ENCODE measurements at regions not wholly inside any gene's neighbourhood (a gene's known extent, or its start where the extent isn't known, plus 50 kb on each side); places are given as distances from the start of the nearest gene placed in this dataset.
A peak's percentile ranks its signal among the peaks of the same experiment; 100 is the strongest.
"Not testable (repeated sequence)": the region's sequence is repeated elsewhere in the genome, so short reads cannot be mapped to it uniquely, and the experiment has no call there.

DNA sequence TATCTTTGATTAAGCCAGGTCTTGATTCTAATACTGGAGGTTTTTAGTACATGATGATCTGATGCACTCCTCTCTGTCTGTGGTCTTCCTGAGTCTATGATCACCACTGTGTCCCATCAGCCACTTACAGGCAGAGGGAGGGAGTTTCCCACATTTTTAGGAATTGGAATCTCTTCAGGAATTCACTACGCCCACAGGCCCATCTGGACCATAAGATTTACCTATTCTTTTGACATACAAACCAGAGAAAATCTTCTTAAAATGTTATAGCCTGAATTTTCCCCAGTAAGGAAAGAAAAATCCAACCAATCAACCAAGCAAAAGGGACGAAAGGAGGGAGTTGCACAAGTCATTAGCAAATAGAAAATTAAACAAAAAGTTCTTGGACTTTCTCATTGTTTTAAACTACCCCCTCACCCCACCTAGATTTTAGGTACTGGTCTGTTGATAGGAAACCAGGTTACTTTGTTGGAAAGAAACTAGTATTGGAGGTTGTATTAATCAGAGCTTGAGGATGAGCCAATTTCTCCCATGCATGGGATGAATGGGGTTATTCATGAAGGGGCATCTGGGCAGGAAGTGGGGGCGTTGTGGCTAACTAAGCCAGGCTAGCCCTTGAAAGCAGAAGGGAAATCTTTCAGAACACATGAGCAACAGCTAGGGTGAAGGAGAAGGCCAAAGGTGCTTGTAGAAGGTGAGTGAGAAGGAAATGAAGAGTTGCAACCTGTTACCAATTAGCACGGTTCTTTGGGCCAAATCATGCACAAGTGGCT, 328.2 kb upstream of the MEX3C start:
- DNase-seq = no peak

DNA sequence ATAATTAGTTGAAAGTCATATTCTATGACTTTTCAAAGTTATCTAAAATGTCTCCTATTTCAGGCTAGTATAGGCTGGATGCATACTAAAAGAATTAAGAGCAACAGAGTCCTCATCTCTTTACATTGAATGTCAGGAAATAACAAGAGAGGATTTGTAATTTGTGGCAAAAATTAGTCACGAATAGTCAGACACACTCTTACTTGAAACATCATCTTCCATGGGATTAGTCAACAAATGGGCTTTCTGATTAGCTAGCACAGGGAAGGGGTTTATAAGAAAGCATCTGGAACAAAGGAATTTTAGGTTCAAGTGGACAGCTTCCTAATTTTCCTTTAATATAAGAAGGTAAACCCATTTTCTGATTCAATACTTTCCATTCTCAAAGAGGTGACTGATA, 330.3 kb upstream of the MEX3C start:
- no peak for DNase-seq

DNA sequence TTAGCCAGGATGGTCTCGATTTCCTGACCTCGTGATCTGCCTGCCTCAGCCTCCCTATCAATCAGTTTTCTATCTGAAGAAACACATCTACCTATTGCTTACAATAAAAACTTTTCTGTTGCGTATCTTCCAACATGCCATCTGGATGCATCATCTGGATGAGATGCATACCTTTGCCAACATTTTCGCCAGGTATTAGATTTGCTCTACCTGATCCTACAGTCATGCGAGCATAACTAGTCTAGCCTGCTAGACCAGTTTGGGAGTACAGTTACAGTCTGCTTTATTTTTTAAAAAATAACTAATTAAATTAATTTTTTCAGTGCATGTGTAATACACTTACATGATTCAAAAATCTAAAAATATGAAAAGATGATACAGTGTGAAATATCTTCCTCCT, 334.0 kb upstream of the MEX3C start:
- DNase-seq = no peak

DNA sequence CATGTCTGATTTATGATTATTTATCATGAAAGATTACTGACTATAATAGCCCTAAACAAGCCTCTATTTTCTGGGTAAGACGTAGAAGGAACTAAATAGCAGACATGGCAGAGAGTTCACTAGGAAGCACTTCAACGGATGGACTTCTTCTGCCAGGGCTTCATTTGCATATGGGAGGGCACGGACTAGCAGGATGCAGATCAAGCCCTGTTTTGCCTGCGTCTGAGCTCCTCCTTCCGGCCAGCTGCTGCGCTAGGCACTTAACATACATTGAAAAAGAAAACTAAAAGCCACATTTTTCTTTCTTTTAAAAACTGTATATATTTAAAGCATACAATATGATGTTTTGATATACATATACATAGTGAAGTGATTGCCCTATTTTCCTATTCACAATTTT, 340.0 kb upstream of the MEX3C start:
- DNase-seq = peak; percentile 19

DNA sequence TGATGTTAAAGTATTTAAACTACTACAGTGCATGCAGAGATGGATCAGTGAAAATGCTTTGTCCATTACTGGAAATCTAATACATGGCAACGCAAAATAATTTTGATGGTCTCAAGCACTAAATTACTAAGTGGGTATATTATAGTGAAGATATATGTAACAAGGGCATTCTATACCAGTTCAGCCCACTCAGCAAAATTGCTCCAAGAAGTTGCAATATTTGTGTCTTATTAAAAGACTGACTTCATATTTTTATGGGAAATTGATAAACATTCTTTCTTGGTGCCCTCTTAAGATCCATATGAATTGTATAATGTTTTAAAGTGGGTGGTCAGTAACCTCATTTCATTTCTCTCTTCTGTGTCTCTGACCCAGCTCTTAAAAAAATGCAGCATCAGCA, 343.1 kb upstream of the MEX3C start:
- DNase-seq = no peak

DNA sequence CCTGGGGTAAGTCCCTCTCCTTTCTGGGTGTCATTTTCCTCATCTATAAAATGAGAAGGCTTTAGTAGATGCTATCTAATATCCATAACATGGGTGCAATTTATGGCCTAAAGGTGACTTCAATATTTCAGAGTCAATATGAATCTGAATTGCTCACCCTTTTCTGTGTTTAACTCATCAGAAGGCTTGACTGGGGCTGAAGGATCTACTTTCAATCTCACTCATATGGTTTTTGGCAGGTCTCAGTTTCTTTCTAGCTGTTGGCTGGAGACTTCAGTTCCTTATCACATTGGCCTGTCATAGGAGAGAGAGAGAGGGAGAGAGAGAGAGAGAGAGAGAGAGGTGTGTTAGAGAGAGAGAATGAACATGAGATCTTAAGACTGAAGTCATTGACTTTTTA, 343.7 kb upstream of the MEX3C start:
- DNase-seq = no peak

DNA sequence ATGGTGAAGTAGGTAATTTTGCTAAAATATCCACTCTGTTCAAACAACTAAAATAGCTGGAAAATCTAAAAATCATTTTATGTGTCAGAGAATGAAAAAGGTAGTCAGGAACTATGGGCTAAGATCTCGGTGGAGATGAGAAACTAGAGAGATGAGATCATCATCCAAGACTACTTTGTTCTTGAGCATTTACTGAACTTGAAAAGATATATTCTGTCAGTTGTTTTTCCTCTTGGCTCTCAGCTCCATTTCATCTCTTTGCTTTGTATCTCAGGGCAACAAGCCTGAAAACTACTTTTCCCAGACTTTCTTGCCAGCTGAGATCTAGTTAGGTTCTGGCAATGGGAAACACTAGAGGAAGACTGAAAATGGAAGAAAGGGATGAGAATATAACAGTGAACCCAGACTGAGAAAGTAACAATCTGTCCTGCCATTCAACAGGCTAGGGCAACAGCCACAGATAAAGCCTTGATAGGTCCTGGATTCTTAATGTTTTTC, 346.2 kb upstream of the MEX3C start:
- DNase-seq = no peak

DNA sequence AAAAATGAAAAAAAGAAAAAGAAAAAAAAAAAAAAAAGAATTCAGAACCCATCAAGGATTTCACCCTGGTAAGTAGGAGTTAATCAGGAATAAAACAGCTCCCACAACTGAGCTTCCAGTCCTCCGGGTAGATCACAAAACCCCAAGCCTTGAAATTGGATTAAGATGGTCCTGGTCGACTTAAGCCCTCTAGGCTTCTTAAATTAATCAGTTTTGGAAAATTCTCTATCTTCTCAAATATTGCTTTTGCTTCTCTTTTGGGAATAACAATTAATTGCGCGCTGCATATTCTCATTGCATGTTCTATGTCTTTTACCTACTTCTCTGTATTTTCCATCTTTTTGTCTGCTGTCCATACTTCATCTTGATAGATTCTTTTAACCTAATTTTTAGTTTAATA, 348.0 kb upstream of the MEX3C start:
- DNase-seq = no peak

DNA sequence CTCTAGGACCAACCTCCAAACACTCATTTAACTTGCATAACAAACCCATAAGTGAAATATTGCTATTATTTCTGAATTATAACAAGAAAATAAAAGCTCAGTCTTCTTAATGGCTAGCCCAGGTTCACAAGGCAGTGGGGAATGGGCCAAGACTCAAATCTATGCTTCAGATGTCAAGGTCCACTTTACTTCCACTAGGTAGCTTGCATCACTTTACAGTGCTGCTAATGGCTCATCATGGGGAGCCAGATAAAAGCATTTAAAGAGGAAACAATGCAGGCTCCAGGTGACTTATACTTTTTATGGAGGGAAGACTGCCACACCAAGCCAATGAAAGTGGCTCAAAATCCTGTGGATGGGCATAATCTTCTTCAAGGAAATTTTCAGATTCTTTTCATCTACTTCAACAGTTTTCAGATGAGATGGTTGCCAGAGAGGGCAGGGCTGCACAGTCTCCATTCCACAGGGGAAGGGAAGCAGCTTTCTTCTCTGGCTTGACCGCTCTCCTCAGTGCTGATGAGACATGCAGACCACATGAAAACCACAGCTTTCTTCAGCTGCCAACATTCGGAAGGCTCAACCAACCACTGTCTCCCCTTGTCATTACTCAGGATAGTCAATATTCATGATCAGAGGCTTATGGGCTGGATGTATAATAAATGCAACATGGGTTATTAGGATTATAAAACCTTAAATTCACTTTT, 361.9 kb upstream of the MEX3C start:
- no peak for DNase-seq

DNA sequence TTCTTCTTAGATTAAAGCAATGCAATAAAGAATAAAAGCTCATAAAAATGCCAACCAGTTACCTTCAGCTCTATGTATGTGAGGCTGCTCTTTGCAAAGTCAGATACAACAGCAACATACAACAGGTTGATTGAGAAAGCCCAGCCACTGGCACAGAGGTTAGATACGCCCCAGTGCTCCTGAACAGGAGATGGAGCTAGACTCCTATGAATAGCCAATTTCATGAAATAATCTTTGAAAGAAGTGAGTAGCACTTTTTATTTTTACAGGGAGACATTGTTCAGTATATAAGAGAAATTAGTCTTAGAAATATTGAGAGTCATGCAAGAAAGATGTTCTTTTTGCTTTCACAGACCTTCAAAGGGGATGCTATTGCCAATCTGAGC, 362.4 kb upstream of the MEX3C start:
- no peak for DNase-seq

DNA sequence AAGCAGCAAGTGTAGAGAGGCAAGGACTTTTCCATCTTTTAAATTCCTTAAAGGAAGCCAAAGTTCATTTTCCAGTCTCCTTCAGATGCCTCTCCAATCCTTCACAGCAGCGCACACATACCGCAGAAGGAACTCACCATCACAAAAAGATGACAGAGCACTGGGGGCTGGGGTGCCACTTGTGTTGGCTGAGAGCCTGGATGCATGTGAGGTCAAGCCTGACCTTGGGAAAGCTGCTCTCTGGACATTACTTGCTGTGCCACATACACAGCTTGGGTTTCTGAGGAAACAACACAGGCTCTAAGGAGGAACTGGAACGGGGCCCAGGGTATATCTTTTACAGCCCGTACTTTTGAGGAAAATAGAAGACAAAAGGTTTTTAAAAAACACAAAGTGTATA, 364.3 kb upstream of the MEX3C start:
- no peak for DNase-seq

DNA sequence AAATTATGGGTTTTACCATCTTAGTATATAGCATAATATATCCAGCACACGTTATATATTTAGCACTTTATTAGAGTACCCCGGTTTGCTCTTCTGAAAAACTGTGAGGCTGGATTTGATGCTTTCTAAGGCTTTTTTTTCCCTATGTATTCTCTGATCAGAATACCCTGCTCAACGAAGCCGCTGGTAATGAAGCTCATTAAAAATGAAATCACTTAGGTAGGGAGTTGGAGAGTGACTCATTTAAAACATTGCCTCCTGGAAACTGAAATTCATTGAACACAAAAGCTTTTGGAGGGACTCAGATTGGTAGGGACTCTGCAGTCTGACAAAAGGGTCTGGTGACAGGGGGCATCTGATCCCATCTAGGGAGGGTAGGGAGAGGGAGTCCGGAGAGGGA, 365.4 kb upstream of the MEX3C start:
- no peak for DNase-seq

DNA sequence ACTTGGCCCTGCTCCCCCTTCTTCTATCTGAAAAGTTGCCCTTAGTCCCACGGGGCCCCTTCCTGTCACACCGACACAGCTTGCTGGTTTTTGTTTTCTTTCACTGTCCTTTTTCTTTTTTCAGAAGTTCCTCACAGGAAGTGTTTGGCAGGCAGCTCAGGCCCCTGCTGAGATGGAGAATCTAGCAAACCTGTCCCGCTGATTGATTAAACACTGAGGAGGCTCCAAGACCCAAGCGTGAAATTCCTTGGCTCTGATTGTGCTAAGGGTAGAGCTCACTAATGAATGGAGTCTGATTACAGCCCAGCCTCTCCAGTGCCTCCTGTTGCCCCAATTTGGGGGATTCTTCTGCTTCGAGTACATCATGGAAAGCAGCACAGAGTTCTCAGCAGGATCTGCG, 365.9 kb upstream of the MEX3C start:
- no peak for DNase-seq

DNA sequence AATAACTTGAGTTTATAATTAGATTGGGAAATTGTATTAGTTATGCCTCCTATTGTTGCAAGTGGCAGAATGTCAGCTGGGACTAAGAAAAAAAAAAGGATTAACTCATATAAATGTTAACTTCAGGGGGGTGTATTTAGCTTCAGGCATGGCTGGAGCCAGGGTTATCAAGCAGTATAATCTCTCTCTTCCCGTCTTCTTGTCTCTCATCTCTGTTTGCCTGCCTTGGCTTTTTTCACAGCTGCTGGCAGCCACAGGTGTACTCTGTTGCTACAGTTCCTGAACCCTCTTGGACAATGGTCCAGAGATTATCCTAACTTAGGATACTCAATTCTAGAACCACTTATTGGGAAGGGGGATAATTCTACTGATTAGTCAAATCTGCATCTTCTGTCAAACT, 370.7 kb upstream of the MEX3C start:
- no peak for DNase-seq

DNA sequence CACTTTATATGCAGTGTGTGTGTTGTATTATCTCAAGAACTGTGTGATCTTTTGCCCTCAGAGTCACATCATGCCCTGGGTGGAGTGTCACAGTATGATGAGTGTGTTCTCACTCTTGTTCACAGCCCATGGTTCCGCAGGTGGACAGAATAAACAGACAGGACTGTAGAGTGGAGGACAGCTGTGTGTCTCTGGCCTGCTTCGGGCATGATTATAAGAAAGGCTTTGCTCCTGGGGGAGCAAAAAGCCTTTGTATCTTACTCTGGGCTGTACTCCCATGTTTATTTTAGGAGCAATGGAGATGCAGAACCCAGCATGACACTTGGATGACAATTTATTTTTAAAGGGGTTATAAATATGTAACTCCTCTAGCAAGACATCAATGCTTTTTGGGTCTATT, 371.7 kb upstream of the MEX3C start:
- DNase-seq = peak; percentile 13

DNA sequence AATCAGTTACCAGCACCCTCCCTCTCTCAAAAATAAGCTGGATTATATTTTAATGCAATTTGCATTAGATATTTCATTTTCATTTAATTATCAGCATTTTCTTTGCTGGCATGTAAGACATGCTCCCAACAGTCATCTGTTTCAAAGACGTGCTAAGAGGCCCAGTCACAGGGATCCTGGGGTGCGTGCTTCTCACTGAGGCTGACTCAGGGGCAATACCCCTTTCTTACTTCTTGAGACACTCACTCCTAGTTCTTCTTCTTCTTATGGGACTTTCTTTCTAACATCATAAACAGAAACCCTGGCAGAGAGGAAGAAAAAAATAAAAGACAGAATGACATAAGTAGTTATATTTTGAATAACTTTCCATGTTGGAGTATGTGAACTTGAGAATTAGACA, 372.1 kb upstream of the MEX3C start:
- no peak for DNase-seq

DNA sequence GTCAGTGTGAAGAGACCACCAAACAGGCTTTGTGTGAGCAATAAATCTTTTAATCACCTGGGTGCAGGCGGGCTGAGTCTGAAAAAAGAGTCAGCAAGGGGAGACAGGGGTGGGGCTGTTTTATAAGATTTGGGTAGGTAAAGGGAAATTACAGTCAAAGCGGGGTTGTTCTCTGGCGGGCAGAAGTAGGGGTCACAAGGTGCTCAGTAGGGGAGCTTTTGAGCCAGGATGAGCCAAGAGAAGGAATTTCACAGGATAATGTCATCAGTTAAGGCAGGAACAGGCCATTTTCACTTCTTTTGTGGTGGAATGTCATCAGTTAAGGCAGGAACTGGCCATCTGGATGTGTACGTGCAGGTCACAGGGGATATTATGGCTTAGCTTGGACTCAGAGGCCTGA, 372.6 kb upstream of the MEX3C start:
- DNase-seq = not testable (repeated sequence)

DNA sequence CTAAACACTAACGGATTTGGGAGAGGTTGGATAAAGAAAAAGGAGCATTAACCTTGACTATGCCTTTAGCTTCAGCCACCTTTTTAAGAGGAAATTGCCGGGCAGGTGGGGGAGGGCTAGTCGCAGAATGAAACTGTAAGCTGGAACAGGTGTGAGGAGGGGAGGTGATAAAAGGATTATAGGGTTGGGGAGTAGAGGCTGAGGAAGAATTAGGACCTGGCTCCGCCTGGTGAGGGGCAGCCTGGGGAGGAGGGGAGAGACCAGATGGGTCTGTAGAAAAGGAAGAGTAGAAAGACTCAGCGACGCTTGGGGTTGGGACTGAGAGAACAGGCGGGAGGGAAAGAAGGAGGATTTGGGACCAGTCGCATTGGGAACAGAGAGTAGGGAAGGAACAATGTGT, 376.4 kb upstream of the MEX3C start:
- DNase-seq = not testable (repeated sequence)

DNA sequence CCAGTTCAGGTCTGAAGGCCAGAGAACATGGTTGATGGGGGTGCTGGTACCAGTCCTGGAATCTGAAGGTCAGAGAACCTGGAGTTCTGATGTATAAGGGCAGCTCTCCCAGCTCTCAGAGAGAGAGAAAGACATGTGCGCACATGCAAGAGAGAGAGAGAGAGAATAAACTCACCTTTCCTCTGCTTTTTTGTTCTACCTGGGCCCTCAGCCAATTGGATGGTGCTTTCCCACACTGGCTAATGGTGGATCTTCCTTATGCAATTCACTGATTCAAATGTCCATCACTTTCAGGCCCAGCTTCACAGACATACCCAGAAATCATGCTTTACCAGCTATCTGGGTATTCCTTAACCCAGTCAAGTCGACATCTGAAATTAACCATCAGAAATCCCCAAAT, 377.7 kb upstream of the MEX3C start:
- DNase-seq = no peak

DNA sequence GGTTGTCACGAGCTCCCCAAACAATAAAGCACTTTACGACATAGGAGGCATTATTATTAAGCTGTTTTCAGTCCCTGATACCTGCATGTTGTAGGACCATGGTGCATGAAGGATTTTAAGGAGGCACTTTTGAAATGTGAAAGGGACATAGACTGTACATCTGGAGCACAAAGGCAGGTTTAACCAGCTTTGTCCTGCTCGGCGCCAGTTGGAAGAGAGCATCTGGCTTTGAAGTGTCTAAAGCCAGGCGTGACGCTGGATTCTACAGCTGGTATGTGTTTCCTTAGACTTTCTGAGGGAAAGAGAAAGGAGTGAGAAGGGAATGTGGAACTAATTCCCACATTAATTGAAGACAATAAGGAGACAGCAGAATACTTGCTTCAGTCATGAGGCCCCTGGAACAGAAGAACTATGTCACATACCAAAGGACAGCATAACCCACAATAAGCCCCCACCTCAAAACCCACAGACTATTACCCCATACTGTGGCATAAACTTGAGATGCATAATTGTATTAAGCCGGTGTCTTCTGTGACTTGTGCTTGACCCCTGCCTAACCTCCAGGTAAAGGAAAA, 381.0 kb upstream of the MEX3C start:
- DNase-seq = no peak

DNA sequence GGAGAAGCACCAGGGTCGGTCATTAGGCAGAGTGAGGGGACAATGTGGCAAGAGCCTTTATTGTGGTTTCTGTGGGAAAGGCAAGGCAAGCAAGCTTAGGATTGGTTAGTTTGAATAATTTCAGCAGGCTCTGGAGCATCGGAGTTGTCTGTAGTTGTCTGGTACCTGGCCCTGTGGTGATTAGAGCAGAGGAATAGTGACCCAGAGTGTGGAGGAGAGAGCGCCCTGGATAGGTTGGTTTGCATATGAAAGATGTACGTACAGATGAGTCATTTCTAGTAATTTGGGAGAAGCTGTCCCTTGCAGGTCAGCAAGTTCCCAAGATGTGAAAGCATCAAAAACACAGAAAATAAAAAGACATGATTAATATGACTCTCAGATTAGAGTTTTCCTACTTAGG, 383.1 kb upstream of the MEX3C start:
- no peak for DNase-seq

DNA sequence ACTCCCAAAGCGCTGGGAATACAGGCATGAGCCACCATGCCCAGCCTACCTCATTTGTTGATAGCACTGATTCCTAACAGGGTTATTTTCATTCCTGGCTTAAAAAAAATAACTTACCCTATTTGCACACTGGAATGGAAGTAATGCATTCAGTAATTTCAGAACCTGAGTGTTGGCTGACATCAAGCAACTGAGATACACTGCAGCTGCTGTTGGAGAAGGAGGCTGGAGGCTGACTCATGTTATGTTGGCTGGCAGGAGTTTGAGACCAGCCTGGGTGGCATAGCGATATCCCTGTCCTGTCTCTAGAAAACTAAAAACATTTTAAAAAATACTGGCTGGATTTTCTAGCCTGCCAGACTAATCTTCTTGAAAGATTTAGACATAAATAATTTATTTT, 385.1 kb upstream of the MEX3C start:
- DNase-seq = no peak

DNA sequence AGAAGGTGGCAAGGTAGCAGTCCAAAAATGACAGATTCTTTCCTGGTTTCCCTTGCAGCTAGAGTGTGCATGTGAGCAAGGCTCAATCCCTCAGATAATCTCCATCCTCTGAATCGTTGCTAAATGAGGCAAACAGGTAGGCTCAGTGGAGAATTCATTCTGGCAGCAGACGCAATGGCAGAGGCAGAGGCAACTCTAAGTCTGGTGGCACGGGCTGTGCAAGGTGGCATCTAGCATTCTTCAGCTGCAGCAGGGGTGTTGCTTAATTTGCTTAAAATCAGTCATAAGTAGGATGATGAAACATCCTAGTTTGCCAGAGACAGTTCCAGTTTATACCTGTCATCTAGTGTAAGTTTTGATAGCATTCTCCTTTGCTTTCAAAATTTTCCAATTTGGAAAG, 391.1 kb upstream of the MEX3C start:
- no peak for DNase-seq

DNA sequence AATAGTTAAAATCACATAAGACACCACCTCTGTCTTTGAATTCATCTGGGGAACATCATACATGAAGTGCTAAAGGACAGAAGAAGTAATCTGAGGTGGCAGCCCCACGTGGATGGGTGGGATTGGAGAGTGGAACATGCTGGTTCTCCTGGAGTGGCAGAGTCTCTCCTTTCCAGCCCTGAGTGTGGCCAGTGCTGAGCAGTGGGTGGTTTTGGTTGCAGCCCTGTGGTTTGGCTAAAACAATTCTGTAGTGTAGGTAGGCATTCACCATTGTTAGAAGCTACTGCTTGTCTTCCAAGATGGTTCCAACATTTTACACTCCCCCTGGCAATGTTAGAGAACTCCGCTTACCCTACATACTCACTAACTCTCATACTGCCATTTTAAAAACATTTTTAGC, 396.4 kb upstream of the MEX3C start:
- no peak for DNase-seq

Measured in NCI-H774 (cell line).